HG03439 (cell line): ENCODE measurements at regions not wholly inside any gene's neighbourhood (a gene's known extent, or its start where the extent isn't known, plus 50 kb on each side); places are given as distances from the start of the nearest gene placed in this dataset.

Experiments
- ATAC-seq: cut with Tn5 transposase; IDR thresholded peaks from one replicate; pipeline ENCODE4 v1.9.1; 2021; ENCODE audit warnings: mild to moderate bottlenecking, moderate library complexity; ENCODE audit not compliant: unreplicated experiment

- ATAC-seq, result no peak
These were observed 186.6 kb upstream of the DTNBP1 start for GRCh38 chr6:15849395-15849794.

GRCh38 chr6:15845492-15845891 is 182.7 kb upstream of the DTNBP1 start:
- no peak for ATAC-seq

- ATAC-seq, result no peak
These were observed 180.9 kb upstream of the DTNBP1 start for GRCh38 chr6:15843764-15844163.

- no peak for ATAC-seq
These were observed 180.4 kb upstream of the DTNBP1 start for GRCh38 chr6:15843226-15843625.

- ATAC-seq, result no peak
These were observed 179.9 kb upstream of the DTNBP1 start for GRCh38 chr6:15842727-15843117.

- no peak for ATAC-seq
These were observed 179.3 kb upstream of the DTNBP1 start for GRCh38 chr6:15841937-15842726.

- no peak for ATAC-seq
These were observed 177.2 kb upstream of the DTNBP1 start for GRCh38 chr6:15839969-15840541.

- ATAC-seq, result no peak
These were observed 174.4 kb upstream of the DTNBP1 start for GRCh38 chr6:15837205-15837604.

- ATAC-seq, result no peak
These were observed 170.0 kb upstream of the DTNBP1 start for GRCh38 chr6:15832841-15833240.

GRCh38 chr6:15829156-15829555 is 166.3 kb upstream of the DTNBP1 start:
- ATAC-seq, result no peak

- no peak for ATAC-seq
These were observed 164.8 kb upstream of the DTNBP1 start for GRCh38 chr6:15827496-15828255.

GRCh38 chr6:15826814-15827318 is 164.0 kb upstream of the DTNBP1 start:
- ATAC-seq, result no peak

- ATAC-seq, result no peak
These were observed 162.6 kb upstream of the DTNBP1 start for GRCh38 chr6:15825332-15825930.

- no peak for ATAC-seq
These were observed 162.0 kb upstream of the DTNBP1 start for GRCh38 chr6:15824811-15825210.

GRCh38 chr6:15823838-15824414 is 161.1 kb upstream of the DTNBP1 start:
- peak; percentile 67 for ATAC-seq

- no peak for ATAC-seq
These were observed 160.0 kb upstream of the DTNBP1 start for GRCh38 chr6:15822835-15823234.

- ATAC-seq, result no peak
These were observed 157.0 kb upstream of the DTNBP1 start for GRCh38 chr6:15819841-15820240.

GRCh38 chr6:15819226-15819625 is 156.4 kb upstream of the DTNBP1 start:
- ATAC-seq, result no peak

GRCh38 chr6:15818491-15818890 is 155.7 kb upstream of the DTNBP1 start:
- ATAC-seq, result no peak

GRCh38 chr6:15818044-15818443 is 155.2 kb upstream of the DTNBP1 start:
- ATAC-seq, result no peak

- ATAC-seq, result no peak
These were observed 154.3 kb upstream of the DTNBP1 start for GRCh38 chr6:15817100-15817499.
